ENCODE measurements at regions not wholly inside any gene's neighbourhood (a gene's known extent, or its start where the extent isn't known, plus 50 kb on each side); places are given as distances from the start of the nearest gene placed in this dataset.

GRCh38 chr5:96142184-96142781 lies 180.6 kb upstream of the ELL2 start:
- no peak for DNase-seq (ENCODE audit: extremely low read depth in 1 of 2, low read depth in 1 of 2)

- DNase-seq (ENCODE audit: extremely low read depth in 1 of 2, low read depth in 1 of 2), result no peak
Observed at GRCh38 chr5:96141749-96142148, 180.1 kb upstream of the ELL2 start.

- no peak for DNase-seq (ENCODE audit: extremely low read depth in 1 of 2, low read depth in 1 of 2)
Observed at GRCh38 chr5:96140496-96140895, 178.8 kb upstream of the ELL2 start.

GRCh38 chr5:96140084-96140483 lies 178.4 kb upstream of the ELL2 start:
- DNase-seq (ENCODE audit: extremely low read depth in 1 of 2, low read depth in 1 of 2), result no peak

- no peak for DNase-seq (ENCODE audit: extremely low read depth in 1 of 2, low read depth in 1 of 2)
Observed at GRCh38 chr5:96134886-96135285, 173.2 kb upstream of the ELL2 start.

- DNase-seq (ENCODE audit: extremely low read depth in 1 of 2, low read depth in 1 of 2), result no peak
Observed at GRCh38 chr5:96133341-96134079, 171.9 kb upstream of the ELL2 start.

GRCh38 chr5:96129276-96129675 lies 167.6 kb upstream of the ELL2 start:
- DNase-seq (ENCODE audit: extremely low read depth in 1 of 2, low read depth in 1 of 2), result no peak

- DNase-seq (ENCODE audit: extremely low read depth in 1 of 2, low read depth in 1 of 2), result no peak
Observed at GRCh38 chr5:96128204-96128864, 166.7 kb upstream of the ELL2 start.

GRCh38 chr5:96127538-96127937 lies 165.9 kb upstream of the ELL2 start:
- no peak for DNase-seq (ENCODE audit: extremely low read depth in 1 of 2, low read depth in 1 of 2)

GRCh38 chr5:96125231-96125891 lies 163.7 kb upstream of the ELL2 start:
- DNase-seq (ENCODE audit: extremely low read depth in 1 of 2, low read depth in 1 of 2), result no peak

GRCh38 chr5:96124589-96124988 lies 162.9 kb upstream of the ELL2 start:
- no peak for DNase-seq (ENCODE audit: extremely low read depth in 1 of 2, low read depth in 1 of 2)

GRCh38 chr5:96123418-96123817 lies 161.8 kb upstream of the ELL2 start:
- no peak for DNase-seq (ENCODE audit: extremely low read depth in 1 of 2, low read depth in 1 of 2)

- DNase-seq (ENCODE audit: extremely low read depth in 1 of 2, low read depth in 1 of 2), result no peak
Observed at GRCh38 chr5:96121364-96121763, 159.7 kb upstream of the ELL2 start.

- DNase-seq (ENCODE audit: extremely low read depth in 1 of 2, low read depth in 1 of 2), result no peak
Observed at GRCh38 chr5:96120120-96120519, 158.5 kb upstream of the ELL2 start.

GRCh38 chr5:96117771-96118651 lies 156.4 kb upstream of the ELL2 start:
- no peak for DNase-seq (ENCODE audit: extremely low read depth in 1 of 2, low read depth in 1 of 2)

GRCh38 chr5:96115147-96115807 lies 153.6 kb upstream of the ELL2 start:
- no peak for DNase-seq (ENCODE audit: extremely low read depth in 1 of 2, low read depth in 1 of 2)

- DNase-seq (ENCODE audit: extremely low read depth in 1 of 2, low read depth in 1 of 2), result no peak
Observed at GRCh38 chr5:96114736-96115135, 153.1 kb upstream of the ELL2 start.

GRCh38 chr5:96113170-96113939 lies 151.7 kb upstream of the ELL2 start:
- DNase-seq (ENCODE audit: extremely low read depth in 1 of 2, low read depth in 1 of 2), result no peak

- no peak for DNase-seq (ENCODE audit: extremely low read depth in 1 of 2, low read depth in 1 of 2)
Observed at GRCh38 chr5:96112703-96113102, 151.1 kb upstream of the ELL2 start.
